Pancreas (tissue), 10 donors: ENCODE measurements at regions not wholly inside any gene's neighbourhood (a gene's known extent, or its start where the extent isn't known, plus 50 kb on each side); places are given as distances from the start of the nearest gene placed in this dataset.

Source experiments
- ATAC-seq, 4 donors: fragments of 200-7000 bp; cut with Tn5 transposase; one replicate each; pipeline versions ENCODE4 v1.8.0 to v1.9.1; 2020; ENCODE audit warnings: mild to moderate bottlenecking in 4 of 4, moderate library complexity in 4 of 4
- DNase-seq, 6 donors: peaks; one replicate each; pipeline ENCODE4 v3.0.0-alpha.2; 2020
- FAIRE-seq: peaks from 2 replicates; lab custom pipeline; 2012; peaks lifted over from hg19 to GRCh38; lab: Jason Lieb, UNC
- H3K27ac ChIP-seq, 4 donors: fragments of 200-600 bp; sonication (generic); 1 replicate in 3 of 4; 2 replicates in 1 of 4; pipeline versions ENCODE4 v1.5.0 to v1.8.0; 2020
- H3K27me3 ChIP-seq, 4 donors: fragments of 200-600 bp; one replicate each; pipeline ENCODE4 v1.8.0; 2021
- H3K36me3 ChIP-seq, 3 donors: fragments of 200-600 bp; sonication (generic) in 1 of 3; one replicate each; pipeline versions ENCODE4 v1.5.0 to v1.8.0; 2020 to 2021
- H3K4me1 ChIP-seq, 3 donors: fragments of 200-600 bp; one replicate each; pipeline ENCODE4 v1.8.0; 2021
- H3K4me3 ChIP-seq, 4 donors: fragments of 200-600 bp; sonication (generic) in 2 of 4; one replicate each; pipeline versions ENCODE4 v1.5.0 to v1.8.0; 2020 to 2021
- H3K9me3 ChIP-seq, 4 donors: fragments of 200-600 bp; one replicate each; pipeline ENCODE4 v1.8.0; 2021
- CTCF ChIP-seq, 4 donors: fragments of 200-600 bp; sonication (generic) in 3 of 4; IDR thresholded peaks; one replicate each; pipeline versions ENCODE4 v1.5.0 to v1.8.0; 2021; ENCODE audit warnings: antibody characterized with exemption in 4 of 4
- WGBS, 2 donors: extraction: QIAGEN DNeasy Blood & Tissue Kit; methylation state at CpG; one replicate each; pipeline ENCODE4 v1.1.7; 2013; 5-methylcytosine and 5-hydroxymethylcytosine counted together
- intact Hi-C, 3 donors: fragments of 100-400 bp; cut with DNase I; formaldehyde crosslinking; loops; one replicate each; pipeline versions ENCODE4 v1.11.1 to v1.14.2; 2022
- donor health status: healthy with polysubstance abuse.
- donor health status: DM: no; HTN: no; CAD: no; lungs with moderate emphysema.
- donor health status: DM: no; HTN: no; CAD: no.
- donor health status: control.
- donor health status: control.
- donor health status: Bipolar disorder and iron deficiency.
- donor health status: DM: yes; HTN: yes; CAD: no.
- donor health status: DM: no; HTN: no; CAD: no.
- donor health status: DM: no; HTN: no; CAD: no.
- donor health status: DM: yes; HTN: yes; CAD: no.

GRCh38 chr6:88268508-88268907, 102.4 kb upstream of the CNR1 start:
- ATAC-seq, result no peak
- H3K4me1 ChIP-seq, result no peaks in the 10 kb centered on the region
- H3K4me3 ChIP-seq, result no peak overlapping the region
- WGBS, 2 donors, result 22 to 27% methylated on average over 7 of the region's 7 CpGs
- FAIRE-seq, result no peak
- H3K27me3 ChIP-seq, result no peaks in the 10 kb centered on the region
- no peak for DNase-seq
- intact Hi-C loops, result no loop called here
- no peak overlapping the region for H3K27ac ChIP-seq
- TF ChIP-seq CTCF (IDR thresholded peaks at IDR 0.05), result no peak
- H3K36me3 ChIP-seq, result no peaks in the 10 kb centered on the region
- no peaks in the 10 kb centered on the region for H3K9me3 ChIP-seq

- H3K4me3 ChIP-seq, result no peak overlapping the region
- no peak for DNase-seq
- no peak for TF ChIP-seq CTCF (IDR thresholded peaks at IDR 0.05)
- H3K27me3 ChIP-seq, result no peaks in the 10 kb centered on the region
- intact Hi-C loops, result no loop called here
- no peak overlapping the region for H3K27ac ChIP-seq
- ATAC-seq, result no peak
- H3K9me3 ChIP-seq, result no peaks in the 10 kb centered on the region
- no peak for FAIRE-seq
- H3K4me1 ChIP-seq, result no peaks in the 10 kb centered on the region
- no peaks in the 10 kb centered on the region for H3K36me3 ChIP-seq
Measured at GRCh38 chr6:88266126-88266525, 100.0 kb upstream of the CNR1 start.

GRCh38 chr6:88263591-88263990, 97.4 kb upstream of the CNR1 start:
- Histone ChIP-seq H3K27me3 (peaks cover 0 to 3% (median 0%) of the 10 kb centered on the region in 4 donors), H3K4me3 (no peak overlapping the region), H3K9me3 (no peaks in the 10 kb centered on the region), H3K4me1 (no peaks in the 10 kb centered on the region), H3K27ac (no peak overlapping the region), H3K36me3 (no peaks in the 10 kb centered on the region)
- FAIRE-seq, result no peak
- 27 to 31% methylated on average over 3 of the region's 3 CpGs for WGBS, 2 donors
- no peak for TF ChIP-seq CTCF (IDR thresholded peaks at IDR 0.05)
- no peak for DNase-seq
- intact Hi-C loops, result no loop called here
- ATAC-seq, result no peak

GRCh38 chr6:88262332-88262731, 96.2 kb upstream of the CNR1 start:
- H3K36me3 ChIP-seq, result no peaks in the 10 kb centered on the region
- FAIRE-seq, result no peak
- no peaks in the 10 kb centered on the region for H3K4me1 ChIP-seq
- intact Hi-C loops, result no loop called here
- no peak for ATAC-seq
- WGBS, 2 donors, result 55 to 70% methylated on average over 6 of the region's 6 CpGs
- DNase-seq, result no peak
- no peak overlapping the region for H3K27ac ChIP-seq
- no peaks in the 10 kb centered on the region for H3K9me3 ChIP-seq
- no peak overlapping the region for H3K4me3 ChIP-seq
- peaks cover 0 to 3% (median 0%) of the 10 kb centered on the region in 4 donors for H3K27me3 ChIP-seq
- TF ChIP-seq CTCF (IDR thresholded peaks at IDR 0.05), result no peak

GRCh38 chr6:88251301-88251700, 85.2 kb upstream of the CNR1 start:
- Histone ChIP-seq H3K4me1 (no peaks in the 10 kb centered on the region), H3K27ac (no peak overlapping the region), H3K9me3 (no peaks in the 10 kb centered on the region), H3K36me3 (no peaks in the 10 kb centered on the region), H3K27me3 (no peaks in the 10 kb centered on the region), H3K4me3 (no peak overlapping the region)
- WGBS, 2 donors, result 58 to 74% methylated on average over 7 of the region's 7 CpGs
- ATAC-seq (no peak), DNase-seq (no peak), FAIRE-seq (no peak)
- no peak for TF ChIP-seq CTCF (IDR thresholded peaks at IDR 0.05)
- intact Hi-C loops, result no loop called here
